GM10266 (cell line): ENCODE measurements at regions not wholly inside any gene's neighbourhood (a gene's known extent, or its start where the extent isn't known, plus 50 kb on each side); places are given as distances from the start of the nearest gene placed in this dataset.

Source experiments
- DNase-seq: peaks from one replicate; pipeline ENCODE4 v3.0.0; 2012; ENCODE audit errors: extremely low spot score
- CTCF ChIP-seq: IDR thresholded peaks from 2 replicates; pipeline ENCODE4 v1.5.1; 2012; ENCODE audit warnings: mild to moderate bottlenecking, low read depth; ENCODE audit not compliant: control insufficient read depth, insufficient read depth; ENCODE audit errors: missing control alignments

DNA sequence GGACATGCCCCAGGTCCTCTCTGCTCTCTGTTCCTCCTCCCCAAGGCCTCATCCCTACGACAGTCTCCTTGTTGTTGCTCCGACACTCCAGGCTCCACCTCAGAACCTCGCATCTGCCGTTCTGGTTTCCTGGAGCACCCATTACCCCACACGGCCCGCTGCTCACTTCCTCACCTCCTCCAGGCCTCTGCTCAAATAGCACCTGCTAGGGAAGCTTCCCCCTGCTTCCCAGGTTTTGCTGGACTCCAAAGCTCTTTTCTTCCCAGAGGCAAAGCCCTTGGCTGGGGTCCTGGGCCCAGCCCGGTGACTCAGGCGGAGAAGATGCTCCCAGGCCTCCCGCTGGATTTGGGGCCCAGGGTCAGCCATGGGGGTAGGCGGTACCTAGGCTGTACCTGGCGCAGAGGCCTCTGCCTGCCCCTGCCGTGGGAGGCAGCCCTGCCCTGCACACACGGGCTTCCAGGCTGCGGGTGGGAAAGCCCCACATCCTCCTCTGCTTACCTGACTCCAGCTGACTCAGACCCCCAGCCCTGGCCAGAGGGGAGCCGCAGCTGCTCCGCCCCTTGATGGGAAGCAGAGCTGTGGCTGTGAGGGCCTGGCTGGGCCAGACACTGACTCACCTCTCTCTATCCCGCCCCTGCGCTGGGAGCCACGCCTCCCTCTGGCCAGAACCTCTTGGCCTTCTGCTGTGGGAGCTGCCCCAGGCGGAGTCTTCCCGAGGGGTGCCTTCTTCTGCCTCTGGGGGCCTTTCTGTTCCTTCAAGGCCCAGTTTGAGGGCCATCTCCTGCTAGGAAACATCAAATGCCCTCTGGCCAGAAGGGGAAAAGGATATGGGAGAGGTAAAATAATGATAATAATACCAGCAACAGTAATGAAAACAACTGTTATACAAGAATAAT lies 130.5 kb downstream of the CEBPB start:
- TF ChIP-seq CTCF, result no peak
- no peak for DNase-seq

DNA sequence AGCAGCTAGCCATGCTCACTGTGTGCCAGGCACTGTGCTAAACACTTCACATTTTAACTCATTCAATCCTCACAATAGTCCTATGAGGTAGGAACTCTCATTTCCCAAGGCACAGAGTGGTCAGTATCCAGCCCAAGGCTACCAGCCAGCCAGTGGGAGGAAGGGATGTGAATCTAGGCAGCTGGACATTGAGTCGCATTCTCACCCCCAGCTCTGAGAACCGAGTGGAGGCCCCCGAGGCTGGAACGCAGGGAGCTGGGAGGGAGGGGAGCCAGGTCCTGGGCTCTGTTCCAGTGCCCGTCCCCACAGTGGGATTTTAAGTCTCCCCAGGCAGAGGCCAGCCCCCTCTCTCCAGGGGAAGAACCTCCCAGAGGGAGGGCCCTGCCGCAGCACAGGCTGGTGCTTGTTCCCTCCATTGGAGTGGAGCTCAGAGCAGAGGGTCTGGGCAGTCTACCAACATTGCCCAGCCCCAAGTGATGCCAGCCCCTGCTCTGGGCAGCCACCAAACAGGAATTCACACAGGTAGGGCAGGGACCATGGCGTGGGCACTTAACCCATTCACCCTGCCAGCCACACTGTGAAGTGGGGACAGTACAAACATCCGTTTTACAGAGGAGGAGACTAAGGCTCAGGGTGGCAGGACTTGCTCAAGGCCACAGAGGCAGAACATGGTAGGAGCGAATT lies 131.3 kb downstream of the CEBPB start:
- DNase-seq, result no peak
- no peak for TF ChIP-seq CTCF

DNA sequence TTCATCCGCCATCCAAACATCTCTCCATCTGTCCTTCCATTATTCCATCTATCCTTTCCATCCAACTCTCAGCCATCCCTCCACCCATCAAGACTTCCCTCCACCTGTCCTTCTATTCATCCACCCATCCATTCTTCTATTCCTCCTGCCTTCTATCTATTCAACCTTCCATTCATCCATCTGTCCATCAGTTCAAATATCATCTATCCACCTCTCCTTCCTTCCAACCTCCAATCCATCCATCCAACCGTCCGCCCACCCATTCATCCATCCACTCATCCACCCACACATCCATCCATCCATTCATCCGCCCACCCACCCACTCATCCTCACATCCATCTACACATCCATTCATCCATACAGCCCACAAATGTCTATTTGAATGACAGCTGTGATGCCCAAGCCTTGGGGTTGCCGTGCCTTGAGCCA lies 132.1 kb downstream of the CEBPB start:
- no peak for DNase-seq
- no peak for TF ChIP-seq CTCF

GRCh38 chr20:50323209-50323608 lies 132.6 kb downstream of the CEBPB start:
- DNase-seq, result no peak
- no peak for TF ChIP-seq CTCF

- no peak for DNase-seq
- TF ChIP-seq CTCF, result no peak
These were observed 133.4 kb downstream of the CEBPB start for GRCh38 chr20:50323777-50324775.

DNA sequence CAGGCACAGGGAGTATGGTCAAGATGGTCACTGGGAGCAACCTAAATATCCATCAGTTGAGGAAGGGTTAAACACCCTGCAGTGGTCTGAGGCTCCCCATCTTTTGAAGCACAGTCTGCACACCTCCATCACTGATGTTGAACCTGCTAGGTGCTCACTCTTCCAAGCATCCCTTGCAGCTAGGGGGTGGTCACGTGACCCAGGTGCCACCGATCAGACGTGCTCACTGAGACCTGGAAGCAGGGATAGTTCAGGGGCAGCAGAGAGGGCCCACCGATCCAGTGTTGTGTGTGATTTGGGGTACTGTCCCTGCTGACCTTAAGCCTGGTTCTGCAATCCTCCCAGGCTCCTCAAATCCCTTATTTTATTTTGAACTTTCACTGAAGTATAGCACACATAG lies 134.6 kb downstream of the CEBPB start:
- no peak for TF ChIP-seq CTCF
- DNase-seq, result no peak
